HG03175 (cell line): ENCODE measurements at regions not wholly inside any gene's neighbourhood (a gene's known extent, or its start where the extent isn't known, plus 50 kb on each side); places are given as distances from the start of the nearest gene placed in this dataset.

Source experiments
- ATAC-seq: cut with Tn5 transposase; IDR thresholded peaks from one replicate; pipeline ENCODE4 v1.9.1; 2021; ENCODE audit warnings: mild to moderate bottlenecking, moderate library complexity; ENCODE audit not compliant: unreplicated experiment

- ATAC-seq: no peak
These were observed 63.0 kb downstream of the INSIG1 start for GRCh38 chr7:155360495-155361345.

GRCh38 chr7:155361346-155361680 lies 63.6 kb downstream of the INSIG1 start:
- ATAC-seq: no peak

- no peak for ATAC-seq
These were observed 64.3 kb downstream of the INSIG1 start for GRCh38 chr7:155361947-155362346.

- no peak for ATAC-seq
These were observed 64.9 kb downstream of the INSIG1 start for GRCh38 chr7:155362380-155363145.

GRCh38 chr7:155363146-155363539 lies 65.5 kb downstream of the INSIG1 start:
- no peak for ATAC-seq

- no peak for ATAC-seq
These were observed 66.3 kb downstream of the INSIG1 start for GRCh38 chr7:155363852-155364600.

- ATAC-seq: no peak
These were observed 67.6 kb downstream of the INSIG1 start for GRCh38 chr7:155365146-155365874.

- no peak for ATAC-seq
These were observed 71.4 kb downstream of the INSIG1 start for GRCh38 chr7:155368894-155369600.

- ATAC-seq: no peak
These were observed 72.1 kb downstream of the INSIG1 start for GRCh38 chr7:155369766-155370165.

- ATAC-seq: no peak
These were observed 73.7 kb downstream of the INSIG1 start for GRCh38 chr7:155371331-155371883.

- no peak for ATAC-seq
These were observed 74.5 kb downstream of the INSIG1 start for GRCh38 chr7:155371884-155372781.

- no peak for ATAC-seq
These were observed 75.2 kb downstream of the INSIG1 start for GRCh38 chr7:155372782-155373358.

GRCh38 chr7:155373359-155374273 lies 75.9 kb downstream of the INSIG1 start:
- ATAC-seq: no peak

GRCh38 chr7:155374276-155375252 lies 76.9 kb downstream of the INSIG1 start:
- no peak for ATAC-seq

GRCh38 chr7:155375337-155376277 lies 77.9 kb downstream of the INSIG1 start:
- no peak for ATAC-seq
